ENCODE measurements at regions not wholly inside any gene's neighbourhood (a gene's known extent, or its start where the extent isn't known, plus 50 kb on each side); places are given as distances from the start of the nearest gene placed in this dataset.

DNA sequence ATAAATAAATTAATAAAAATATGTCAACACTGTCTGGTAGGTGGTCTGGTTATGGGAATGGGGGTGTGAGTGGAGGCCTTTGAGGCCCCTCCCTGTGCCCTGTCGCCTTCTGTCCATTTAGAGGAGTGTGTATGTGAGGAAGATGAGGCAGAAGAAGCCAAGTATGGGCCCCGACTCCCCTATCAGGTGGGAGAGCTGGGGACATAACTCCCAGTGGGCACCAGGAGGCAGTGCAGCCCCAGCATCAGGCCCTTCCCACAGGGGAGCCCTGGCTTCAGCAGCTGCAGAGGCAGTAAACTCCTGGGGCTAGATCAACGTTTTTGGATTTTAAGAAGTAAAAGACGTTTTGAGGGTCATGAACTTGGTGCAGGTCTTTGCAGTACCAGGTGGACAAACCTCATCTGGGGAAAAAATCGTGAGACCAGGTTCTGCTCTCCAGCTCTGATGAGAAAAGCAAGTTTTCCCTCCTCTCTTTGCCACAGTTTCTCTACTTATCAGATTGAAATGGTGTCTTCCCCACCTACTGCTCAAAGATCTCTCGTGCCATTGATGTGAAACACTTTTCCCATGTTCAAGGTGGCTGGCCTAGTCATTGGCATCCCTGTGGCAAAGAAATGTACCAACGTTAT is 167.8 kb upstream of the EEPD1 start:
- ChIA-PET RAD21 (ENCODE audit: unreplicated experiment) (interaction anchor here (0.6 to 4.3 kb wide), 16 partner anchors 36 to 446 kb away, joined by 3 to 34 read pairs (median 4); no protein-coding TSS in a partner anchor), CTCF (interaction anchor here (0.6 to 4.5 kb wide), 19 partner anchors 9 to 339 kb away, joined by 3 to 86 read pairs (median 3); no protein-coding TSS in a partner anchor), SMC1A (ENCODE audit: uncharacterized antibody, unreplicated experiment) (interaction anchor here (0.6 to 4.2 kb wide), 8 partner anchors 9 to 592 kb away, joined by 3 to 51 read pairs (median 4); no protein-coding TSS in a partner anchor), POLR2A (no interaction called here)
- no TSS peak for BruUV-seq (replicated peaks)
- in situ Hi-C loops (cut with MboI): loop anchor here (5.0 kb wide), 1 partner anchor 307 kb away; no protein-coding TSS in a partner anchor
- peak; percentile 82 for FAIRE-seq
- H3K79me2 ChIP-seq (ENCODE audit: control insufficient read depth, insufficient read depth, low read length): no peaks in the 10 kb centered on the region
- H3K9ac ChIP-seq (ENCODE audit: control insufficient read depth, insufficient read depth, low read length): no peak overlapping the region
- no peak overlapping the region for H3K4me3 ChIP-seq
- no peaks in the 10 kb centered on the region for H3K36me3 ChIP-seq (ENCODE audit: control insufficient read depth in 2 of 2, insufficient read depth in 2 of 2, low read length in 1 of 2)
- H4K20me1 ChIP-seq (ENCODE audit: control insufficient read depth, insufficient read depth): no peaks in the 10 kb centered on the region
- no peak overlapping the region for H3K4me2 ChIP-seq (ENCODE audit: control insufficient read depth, insufficient read depth)
- H2AFZ ChIP-seq (ENCODE audit: control insufficient read depth, low read depth, low read length): no peak overlapping the region
- 5% methylated on average over 7 of the region's 7 CpGs for WGBS (ENCODE audit: insufficient coverage, insufficient replicate concordance, low lambda C conversion rate, missing lambda C conversion rate)
- H3K27ac ChIP-seq (ENCODE audit: control insufficient read depth, insufficient read depth): no peak overlapping the region
- peaks cover 0 to 3% of the 10 kb centered on the region in 2 experiments; a peak in 1 of 4 replicates for H3K27me3 ChIP-seq (replicated peaks in 1 of 2; ENCODE audit: control insufficient read depth in 2 of 2, insufficient read depth in 2 of 2, low read length in 1 of 2)
- H3K4me1 ChIP-seq (ENCODE audit: control insufficient read depth, insufficient read depth, low read length): no peaks in the 10 kb centered on the region
- TF ChIP-seq BACH1 (IDR thresholded peaks at IDR 0.05; ENCODE audit: borderline replicate concordance): no peak
- TF ChIP-seq, protein P1, sequence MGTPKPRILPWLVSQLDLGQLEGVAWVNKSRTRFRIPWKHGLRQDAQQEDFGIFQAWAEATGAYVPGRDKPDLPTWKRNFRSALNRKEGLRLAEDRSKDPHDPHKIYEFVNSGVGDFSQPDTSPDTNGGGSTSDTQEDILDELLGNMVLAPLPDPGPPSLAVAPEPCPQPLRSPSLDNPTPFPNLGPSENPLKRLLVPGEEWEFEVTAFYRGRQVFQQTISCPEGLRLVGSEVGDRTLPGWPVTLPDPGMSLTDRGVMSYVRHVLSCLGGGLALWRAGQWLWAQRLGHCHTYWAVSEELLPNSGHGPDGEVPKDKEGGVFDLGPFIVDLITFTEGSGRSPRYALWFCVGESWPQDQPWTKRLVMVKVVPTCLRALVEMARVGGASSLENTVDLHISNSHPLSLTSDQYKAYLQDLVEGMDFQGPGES (IDR thresholded peaks at IDR 0.05): no peak
- TF ChIP-seq POLR2A (IDR thresholded peaks at IDR 0.05; ENCODE audit: low read depth, low read length): no peak
- TF ChIP-seq, protein P2, sequence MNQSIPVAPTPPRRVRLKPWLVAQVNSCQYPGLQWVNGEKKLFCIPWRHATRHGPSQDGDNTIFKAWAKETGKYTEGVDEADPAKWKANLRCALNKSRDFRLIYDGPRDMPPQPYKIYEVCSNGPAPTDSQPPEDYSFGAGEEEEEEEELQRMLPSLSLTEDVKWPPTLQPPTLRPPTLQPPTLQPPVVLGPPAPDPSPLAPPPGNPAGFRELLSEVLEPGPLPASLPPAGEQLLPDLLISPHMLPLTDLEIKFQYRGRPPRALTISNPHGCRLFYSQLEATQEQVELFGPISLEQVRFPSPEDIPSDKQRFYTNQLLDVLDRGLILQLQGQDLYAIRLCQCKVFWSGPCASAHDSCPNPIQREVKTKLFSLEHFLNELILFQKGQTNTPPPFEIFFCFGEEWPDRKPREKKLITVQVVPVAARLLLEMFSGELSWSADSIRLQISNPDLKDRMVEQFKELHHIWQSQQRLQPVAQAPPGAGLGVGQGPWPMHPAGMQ (IDR thresholded peaks at IDR 0.05; ENCODE audit: borderline replicate concordance): no peak
- TF ChIP-seq RUNX3 (IDR thresholded peaks at IDR 0.05; ENCODE audit: low read length): 0 out of 2 replicates have a peak, but pooled peaks have one; percentile 8
- TF ChIP-seq, protein P3, sequence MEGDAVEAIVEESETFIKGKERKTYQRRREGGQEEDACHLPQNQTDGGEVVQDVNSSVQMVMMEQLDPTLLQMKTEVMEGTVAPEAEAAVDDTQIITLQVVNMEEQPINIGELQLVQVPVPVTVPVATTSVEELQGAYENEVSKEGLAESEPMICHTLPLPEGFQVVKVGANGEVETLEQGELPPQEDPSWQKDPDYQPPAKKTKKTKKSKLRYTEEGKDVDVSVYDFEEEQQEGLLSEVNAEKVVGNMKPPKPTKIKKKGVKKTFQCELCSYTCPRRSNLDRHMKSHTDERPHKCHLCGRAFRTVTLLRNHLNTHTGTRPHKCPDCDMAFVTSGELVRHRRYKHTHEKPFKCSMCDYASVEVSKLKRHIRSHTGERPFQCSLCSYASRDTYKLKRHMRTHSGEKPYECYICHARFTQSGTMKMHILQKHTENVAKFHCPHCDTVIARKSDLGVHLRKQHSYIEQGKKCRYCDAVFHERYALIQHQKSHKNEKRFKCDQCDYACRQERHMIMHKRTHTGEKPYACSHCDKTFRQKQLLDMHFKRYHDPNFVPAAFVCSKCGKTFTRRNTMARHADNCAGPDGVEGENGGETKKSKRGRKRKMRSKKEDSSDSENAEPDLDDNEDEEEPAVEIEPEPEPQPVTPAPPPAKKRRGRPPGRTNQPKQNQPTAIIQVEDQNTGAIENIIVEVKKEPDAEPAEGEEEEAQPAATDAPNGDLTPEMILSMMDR (IDR thresholded peaks at IDR 0.05 in 2 of 3, conservative IDR thresholded peaks at IDR 0.05 in 1 of 3; ENCODE audit: control insufficient read depth in 2 of 3, extremely low read depth in 1 of 3, insufficient read depth in 1 of 3, low read depth in 3 of 3, low read length in 3 of 3): peak; percentile 91 to 96 (median 92)
- TF ChIP-seq TCF12 (IDR thresholded peaks at IDR 0.05; ENCODE audit: low read depth, low read length): 0 out of 2 replicates have a peak, but pooled peaks have one; percentile 41
- peak; percentile 99 for TF ChIP-seq RAD21 (IDR thresholded peaks at IDR 0.05; ENCODE audit: insufficient read depth, low read depth, low read length)
- peak; percentile 83 for TF ChIP-seq YY1 (IDR thresholded peaks at IDR 0.05; ENCODE audit: low read depth, low read length)
- no peak for TF ChIP-seq GABPA (IDR thresholded peaks at IDR 0.05; ENCODE audit: low read depth)
- no peak for TF ChIP-seq CBFB (IDR thresholded peaks at IDR 0.05; ENCODE audit: low read depth)
- TF ChIP-seq SMC3 (IDR thresholded peaks at IDR 0.05; ENCODE audit: borderline replicate concordance, low read length): peak; percentile 100
- no peaks in the 10 kb centered on the region for H3K9me3 ChIP-seq (replicated peaks; ENCODE audit: control insufficient read depth, insufficient read depth, low read length)
- ATAC-seq: peak; percentile 99
- no peak for DNase-seq (ENCODE audit: low read depth, low spot score)
- intact Hi-C loops (cut with micrococcal nuclease; ENCODE audit: unreplicated experiment): loop anchor here (1.0 to 5.0 kb wide), 3 partner anchors 142 to 334 kb away; no protein-coding TSS in a partner anchor
